ENCODE measurements at regions not wholly inside any gene's neighbourhood (a gene's known extent, or its start where the extent isn't known, plus 50 kb on each side); places are given as distances from the start of the nearest gene placed in this dataset.

GRCh38 chr1:79323239-79324025, 316.9 kb upstream of the ADGRL4 start:
- H3K27me3 ChIP-seq (ENCODE audit: insufficient read depth, poor library complexity, severe bottlenecking), result no peaks in the 10 kb centered on the region
- DNase-seq (ENCODE audit: low read depth in 1 of 2, low spot score in 1 of 2), result no peak
- TF ChIP-seq CTCF (IDR thresholded peaks at IDR 0.05; ENCODE audit: insufficient read depth, low read length), result no peak
- TF ChIP-seq REST (IDR thresholded peaks at IDR 0.05; ENCODE audit: insufficient replicate concordance, low read depth), result no peak
- no peak for TF ChIP-seq POLR2AphosphoS5 (IDR thresholded peaks at IDR 0.05; ENCODE audit: low read depth)
- TF ChIP-seq SPI1 (IDR thresholded peaks at IDR 0.05; ENCODE audit: borderline replicate concordance, low read depth), result no peak
- TF ChIP-seq GABPA (IDR thresholded peaks at IDR 0.05; ENCODE audit: low read depth), result no peak
- no peak overlapping the region for H3K27ac ChIP-seq (replicated peaks)
- H3K4me3 ChIP-seq (replicated peaks; ENCODE audit: insufficient read depth, low read length), result no peak overlapping the region

GRCh38 chr1:79322511-79323027, 316.0 kb upstream of the ADGRL4 start:
- Histone ChIP-seq H3K4me3 (replicated peaks; ENCODE audit: insufficient read depth, low read length) (no peak overlapping the region), H3K27ac (replicated peaks) (no peak overlapping the region), H3K27me3 (ENCODE audit: insufficient read depth, poor library complexity, severe bottlenecking) (no peaks in the 10 kb centered on the region)
- no peak for DNase-seq (ENCODE audit: low read depth in 1 of 2, low spot score in 1 of 2)
- TF ChIP-seq GABPA (IDR thresholded peaks at IDR 0.05; ENCODE audit: low read depth), result no peak
- no peak for TF ChIP-seq REST (IDR thresholded peaks at IDR 0.05; ENCODE audit: insufficient replicate concordance, low read depth)
- no peak for TF ChIP-seq SPI1 (IDR thresholded peaks at IDR 0.05; ENCODE audit: borderline replicate concordance, low read depth)
- TF ChIP-seq POLR2AphosphoS5 (IDR thresholded peaks at IDR 0.05; ENCODE audit: low read depth), result no peak
- no peak for TF ChIP-seq CTCF (IDR thresholded peaks at IDR 0.05; ENCODE audit: insufficient read depth, low read length)

GRCh38 chr1:79312438-79312837, 305.9 kb upstream of the ADGRL4 start:
- H3K27me3 ChIP-seq (ENCODE audit: insufficient read depth, poor library complexity, severe bottlenecking), result no peaks in the 10 kb centered on the region
- no peak for DNase-seq (ENCODE audit: low read depth in 1 of 2, low spot score in 1 of 2)
- no peak overlapping the region for H3K4me3 ChIP-seq (replicated peaks; ENCODE audit: insufficient read depth, low read length)
- no peak overlapping the region for H3K27ac ChIP-seq (replicated peaks)
- no peak for TF ChIP-seq POLR2AphosphoS5 (IDR thresholded peaks at IDR 0.05; ENCODE audit: low read depth)
- no peak for TF ChIP-seq CTCF (IDR thresholded peaks at IDR 0.05; ENCODE audit: insufficient read depth, low read length)
- no peak for TF ChIP-seq REST (IDR thresholded peaks at IDR 0.05; ENCODE audit: insufficient replicate concordance, low read depth)
